HG02884 (cell line): ENCODE measurements at regions not wholly inside any gene's neighbourhood (a gene's known extent, or its start where the extent isn't known, plus 50 kb on each side); places are given as distances from the start of the nearest gene placed in this dataset.

Experiments used
- ATAC-seq: cut with Tn5 transposase; IDR thresholded peaks from one replicate; pipeline ENCODE4 v1.9.1; 2021; ENCODE audit warnings: mild to moderate bottlenecking, moderate library complexity; ENCODE audit not compliant: unreplicated experiment

DNA sequence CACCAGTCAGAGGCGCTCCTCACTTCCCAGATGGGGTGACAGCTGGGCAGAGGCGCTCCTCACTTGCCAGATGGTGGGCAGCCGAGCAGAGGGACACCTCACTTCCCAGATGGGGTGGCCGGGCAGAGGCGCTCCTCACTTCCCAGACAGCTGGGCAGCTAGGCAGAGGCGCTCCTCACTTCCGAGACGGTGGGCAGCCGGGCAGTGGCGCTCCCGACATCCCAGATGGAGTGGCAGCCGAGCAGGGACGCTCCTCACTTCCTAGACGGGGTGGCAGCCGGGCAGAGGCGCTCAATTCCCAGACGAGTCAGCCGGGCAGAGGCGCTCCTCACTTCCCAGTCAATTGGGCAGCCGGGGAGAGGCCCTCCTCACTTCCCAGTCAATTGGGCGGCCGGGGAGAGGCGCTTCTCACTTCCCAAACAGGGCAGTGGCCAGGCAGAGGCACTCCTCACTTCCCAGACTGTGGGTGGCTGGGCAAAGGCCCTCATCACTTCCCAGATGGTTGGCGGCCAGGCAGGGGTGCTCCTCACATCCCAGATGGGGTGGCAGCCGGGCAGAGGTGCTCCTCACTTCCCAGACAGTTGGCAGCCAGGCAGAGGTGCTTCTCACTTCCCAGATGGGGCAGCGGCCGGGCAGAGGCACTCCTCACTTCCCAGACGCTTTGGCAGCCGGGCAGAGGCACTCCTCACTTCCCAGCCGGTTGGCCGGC, 143.8 kb upstream of the ARID2 start:
- ATAC-seq = no peak

GRCh38 chr12:45586486-45586885, 143.0 kb upstream of the ARID2 start:
- ATAC-seq = no peak

- ATAC-seq = no peak
Observed at GRCh38 chr12:45587012-45587411, 142.5 kb upstream of the ARID2 start.

GRCh38 chr12:45587877-45588533, 141.5 kb upstream of the ARID2 start:
- no peak for ATAC-seq

DNA sequence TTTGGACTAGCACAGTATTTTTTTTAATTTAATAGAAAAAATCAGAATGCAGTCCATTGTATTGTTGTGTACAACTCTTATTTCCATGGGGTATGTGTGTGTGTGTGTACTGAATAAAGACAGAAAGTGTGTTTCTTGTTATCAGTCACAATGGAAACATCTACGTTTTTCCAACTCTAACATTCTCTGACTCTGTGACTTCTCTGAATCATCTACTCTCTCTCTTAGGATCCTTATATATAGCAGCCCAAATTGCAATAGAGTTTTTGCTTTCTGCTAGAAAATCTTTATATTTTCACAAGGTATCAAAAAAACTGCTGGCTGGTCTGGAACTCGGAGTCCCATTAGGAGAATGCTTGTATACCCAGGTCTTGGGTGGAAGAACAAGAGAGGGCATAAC, 138.9 kb upstream of the ARID2 start:
- ATAC-seq = no peak

DNA sequence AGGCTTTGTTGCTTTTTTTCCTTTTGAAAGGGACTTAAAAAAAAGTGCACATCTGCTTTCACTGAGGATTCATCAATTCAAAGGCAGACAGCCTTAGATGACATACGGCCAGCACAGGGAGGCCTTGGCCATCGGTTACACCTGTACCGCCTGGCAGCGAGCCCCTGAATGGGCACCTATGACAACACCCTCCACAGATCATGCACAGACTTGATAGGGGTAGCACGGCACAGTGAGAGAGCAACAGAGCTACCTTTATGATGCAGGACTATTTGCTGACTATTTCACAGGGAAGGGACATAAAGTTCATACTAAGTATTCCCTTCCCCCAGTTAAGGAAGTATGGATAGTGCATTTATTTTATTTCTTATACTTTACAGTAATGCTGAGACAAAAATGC, 137.9 kb upstream of the ARID2 start:
- ATAC-seq = no peak

- ATAC-seq = no peak
Observed at GRCh38 chr12:45596366-45596765, 133.1 kb upstream of the ARID2 start.

DNA sequence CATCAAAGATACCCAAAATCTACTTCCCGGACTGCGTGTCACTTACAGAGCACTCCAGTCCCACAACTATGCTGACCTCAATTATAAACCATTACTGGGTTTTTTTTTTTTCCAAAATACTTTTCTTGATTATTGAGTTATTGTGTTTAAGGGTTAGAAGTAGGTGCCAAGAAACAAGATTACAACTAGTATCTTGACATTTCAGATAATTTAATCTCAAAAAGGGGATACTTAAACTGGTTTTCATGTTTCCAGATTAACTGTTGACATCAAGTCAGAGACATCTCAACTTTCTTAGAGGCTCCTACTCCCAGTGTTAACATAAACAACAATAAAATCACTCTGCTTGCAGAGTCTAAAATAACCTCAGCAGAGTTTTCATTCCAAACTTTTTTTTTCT, 131.2 kb upstream of the ARID2 start:
- ATAC-seq = no peak

- no peak for ATAC-seq
Observed at GRCh38 chr12:45598761-45599160, 130.7 kb upstream of the ARID2 start.

DNA sequence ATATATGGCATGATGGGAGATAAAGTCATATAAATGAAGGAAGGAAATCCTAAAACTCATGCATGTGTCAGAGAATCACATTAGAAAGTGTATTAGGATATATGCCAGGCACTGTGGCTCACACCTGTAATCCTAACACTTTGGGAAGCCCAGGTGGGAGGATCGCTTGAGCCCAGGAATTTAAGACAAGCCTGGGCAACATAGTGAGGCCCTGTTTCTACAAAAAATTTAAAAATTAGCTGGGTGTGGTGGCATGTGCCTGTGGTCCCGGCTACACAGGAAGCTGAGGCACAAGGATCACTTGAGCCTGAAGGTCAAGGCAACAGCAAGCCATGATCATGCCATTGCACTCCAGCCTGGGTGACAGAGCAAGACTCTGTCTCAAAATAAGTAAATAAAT, 130.3 kb upstream of the ARID2 start:
- no peak for ATAC-seq

DNA sequence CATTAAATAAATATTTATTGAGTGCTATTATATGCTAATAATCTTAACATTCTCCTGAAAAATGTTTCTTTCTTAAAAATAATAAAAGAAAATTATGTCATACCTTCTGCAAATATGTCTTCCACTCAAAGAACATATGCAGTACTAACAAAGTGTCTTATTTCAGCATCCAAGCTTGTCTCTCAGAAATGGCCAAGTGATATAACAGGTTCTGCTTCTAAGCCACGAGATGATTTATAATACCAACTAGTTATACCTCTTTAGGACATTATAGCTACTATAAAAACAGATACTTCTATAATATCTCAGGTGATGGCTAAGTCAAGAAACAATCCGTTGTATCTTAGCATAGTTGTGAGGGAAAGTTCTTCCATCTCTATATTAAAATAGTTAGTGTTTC, 128.1 kb upstream of the ARID2 start:
- no peak for ATAC-seq

- no peak for ATAC-seq
Observed at GRCh38 chr12:45601888-45602287, 127.6 kb upstream of the ARID2 start.

- no peak for ATAC-seq
Observed at GRCh38 chr12:45605624-45606023, 123.9 kb upstream of the ARID2 start.

DNA sequence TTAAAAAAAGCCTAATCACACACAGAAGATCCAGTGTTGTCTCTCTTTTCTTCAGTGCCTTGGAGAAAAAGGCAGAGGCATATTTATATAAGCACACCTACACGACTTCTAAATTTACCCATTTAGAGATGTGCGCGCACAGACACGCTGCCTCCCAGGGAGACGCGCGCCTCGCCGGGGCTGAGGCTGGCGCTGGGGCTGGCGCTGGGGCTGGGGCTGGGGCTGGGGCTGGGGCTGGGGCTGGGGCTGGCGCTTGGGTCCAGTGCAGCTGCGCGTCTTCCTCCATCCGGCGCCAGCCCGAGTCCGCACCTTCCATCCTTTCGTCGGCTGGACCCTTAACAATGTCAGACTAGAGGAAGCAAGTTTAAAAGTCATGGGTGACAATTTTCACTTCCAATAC, 118.4 kb upstream of the ARID2 start:
- ATAC-seq = no peak

GRCh38 chr12:45611495-45611894, 118.0 kb upstream of the ARID2 start:
- ATAC-seq = no peak

DNA sequence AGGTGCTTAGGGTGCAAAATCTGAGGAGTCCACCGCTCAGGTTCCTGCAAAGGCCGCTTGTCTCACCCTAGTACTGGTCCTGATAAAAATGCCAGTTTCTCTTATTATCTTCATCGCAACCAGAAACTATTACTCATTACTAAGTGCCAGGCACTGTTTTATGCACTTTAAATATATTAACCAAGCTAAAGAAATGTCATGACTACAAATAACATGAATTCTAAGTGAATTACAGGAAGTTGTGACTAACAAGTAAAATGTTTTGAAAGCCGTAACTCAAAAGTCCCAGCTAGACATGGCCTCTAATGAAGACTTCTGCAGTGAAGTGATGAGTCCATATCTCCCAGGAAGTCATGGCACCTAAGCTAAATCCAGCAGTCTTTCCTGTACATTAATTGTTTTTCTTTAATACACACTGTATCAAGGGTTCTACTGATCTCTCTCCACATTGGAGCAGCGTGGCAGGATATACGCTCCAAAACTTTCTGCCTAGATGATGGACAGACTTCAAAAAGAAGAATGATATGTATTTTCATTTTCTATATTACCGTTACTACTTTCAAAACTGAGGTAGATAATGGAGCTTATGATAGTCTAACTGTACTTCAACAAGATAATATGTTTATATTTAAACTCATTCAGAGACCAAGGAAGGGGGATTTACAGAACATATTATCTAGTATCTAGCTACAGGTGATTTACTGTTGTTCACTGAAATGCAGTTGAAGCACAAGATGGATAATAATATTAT, 117.3 kb upstream of the ARID2 start:
- no peak for ATAC-seq

DNA sequence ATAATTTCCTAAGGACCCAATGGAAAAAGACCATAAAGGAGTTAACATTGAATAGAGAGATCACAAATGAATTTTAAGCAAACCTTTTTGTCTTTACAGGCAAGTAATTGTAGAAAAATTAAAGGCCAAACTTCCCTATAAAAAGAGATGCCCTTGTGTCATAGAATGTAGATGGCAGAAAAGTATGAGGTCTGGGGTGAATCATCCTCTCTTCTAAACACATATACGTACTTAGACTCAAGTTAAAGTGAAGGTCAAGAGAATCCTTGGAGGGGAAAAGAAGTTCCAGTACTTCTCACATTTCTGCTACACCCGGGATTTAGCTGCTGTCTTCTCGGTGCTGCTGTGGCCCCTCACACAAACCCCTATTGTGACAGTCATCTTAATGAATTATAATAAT, 116.2 kb upstream of the ARID2 start:
- no peak for ATAC-seq

DNA sequence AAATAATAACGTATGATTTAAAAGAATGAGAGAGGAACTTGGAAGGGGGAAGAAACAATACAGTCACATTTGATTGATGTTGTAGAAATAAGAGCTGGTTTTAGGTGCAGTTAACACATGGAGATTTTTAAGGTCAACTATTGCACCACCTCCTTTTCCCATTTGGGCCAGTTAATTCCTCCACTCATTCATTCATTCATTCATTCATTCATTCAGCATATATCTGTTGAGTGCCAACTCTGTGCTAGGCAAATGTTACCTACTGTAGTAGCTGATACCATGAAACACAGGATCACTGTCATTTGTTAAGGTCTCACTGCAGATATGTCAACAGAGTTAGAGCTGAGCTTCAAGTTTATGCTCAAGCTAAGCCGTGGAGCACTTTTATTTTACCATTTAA, 115.7 kb upstream of the ARID2 start:
- ATAC-seq = no peak

DNA sequence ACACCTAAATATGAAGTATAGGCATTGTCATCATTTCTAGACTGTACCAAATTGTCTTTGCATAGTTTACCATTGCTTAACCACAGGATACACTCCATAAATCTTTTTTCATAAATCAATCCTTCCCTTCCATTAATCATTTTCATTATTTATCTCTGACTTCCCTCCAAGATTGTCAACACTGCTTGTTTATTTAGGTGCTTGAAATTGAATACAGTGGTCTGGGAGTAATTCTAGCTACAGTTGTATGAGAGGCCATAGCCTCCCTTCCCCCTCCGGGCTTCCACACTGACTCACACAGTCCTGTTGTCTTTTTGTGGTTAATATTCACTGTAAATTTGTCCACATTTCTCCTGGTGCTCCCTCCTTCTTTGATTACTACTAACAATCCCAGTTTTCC, 114.2 kb upstream of the ARID2 start:
- ATAC-seq = no peak

GRCh38 chr12:45619736-45620135, 109.8 kb upstream of the ARID2 start:
- ATAC-seq = no peak

DNA sequence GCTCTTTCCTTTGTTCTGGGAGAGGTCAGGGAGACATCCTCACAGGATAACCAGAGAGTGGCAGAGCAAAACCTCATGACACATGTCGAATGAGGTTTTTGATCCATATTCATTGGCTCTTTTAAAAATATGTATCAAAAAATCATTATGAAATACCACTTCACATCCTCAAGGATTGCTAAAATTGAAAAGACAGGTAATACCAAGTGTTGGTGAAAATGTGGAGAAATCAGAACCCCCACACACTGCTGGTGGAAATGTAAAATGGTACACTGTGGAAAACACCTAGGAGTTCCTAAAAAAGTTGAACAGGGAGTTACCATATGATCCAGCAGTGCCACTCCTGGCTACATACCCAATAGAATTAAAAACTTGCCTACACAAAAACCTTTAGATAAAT, 107.8 kb upstream of the ARID2 start:
- no peak for ATAC-seq
